HG03439 (cell line): ENCODE measurements at regions not wholly inside any gene's neighbourhood (a gene's known extent, or its start where the extent isn't known, plus 50 kb on each side); places are given as distances from the start of the nearest gene placed in this dataset.

Experiments used
- ATAC-seq: cut with Tn5 transposase; IDR thresholded peaks from one replicate; pipeline ENCODE4 v1.9.1; 2021; ENCODE audit warnings: mild to moderate bottlenecking, moderate library complexity; ENCODE audit not compliant: unreplicated experiment

GRCh38 chr6:95352064-95352795, 225.1 kb upstream of the MANEA start:
- ATAC-seq = no peak

GRCh38 chr6:95354551-95354950, 222.8 kb upstream of the MANEA start:
- no peak for ATAC-seq

- no peak for ATAC-seq
These were observed 219.8 kb upstream of the MANEA start for GRCh38 chr6:95357380-95358020.

GRCh38 chr6:95364016-95364604, 213.2 kb upstream of the MANEA start:
- peak; percentile 84 for ATAC-seq

GRCh38 chr6:95365454-95365853, 211.9 kb upstream of the MANEA start:
- no peak for ATAC-seq

- no peak for ATAC-seq
These were observed 210.9 kb upstream of the MANEA start for GRCh38 chr6:95366414-95366813.

GRCh38 chr6:95383878-95384277, 193.5 kb upstream of the MANEA start:
- no peak for ATAC-seq

- no peak for ATAC-seq
These were observed 192.3 kb upstream of the MANEA start for GRCh38 chr6:95384988-95385387.

GRCh38 chr6:95387845-95388244, 189.5 kb upstream of the MANEA start:
- no peak for ATAC-seq

- ATAC-seq = no peak
These were observed 172.6 kb upstream of the MANEA start for GRCh38 chr6:95404777-95405176.

GRCh38 chr6:95408111-95408510, 169.2 kb upstream of the MANEA start:
- no peak for ATAC-seq

- no peak for ATAC-seq
These were observed 167.2 kb upstream of the MANEA start for GRCh38 chr6:95410168-95410567.

GRCh38 chr6:95413789-95414188, 163.5 kb upstream of the MANEA start:
- ATAC-seq = no peak

GRCh38 chr6:95417856-95418255, 159.5 kb upstream of the MANEA start:
- ATAC-seq = no peak

- ATAC-seq = no peak
These were observed 156.5 kb upstream of the MANEA start for GRCh38 chr6:95420792-95421191.

GRCh38 chr6:95423331-95423730, 154.0 kb upstream of the MANEA start:
- ATAC-seq = no peak

GRCh38 chr6:95431637-95432228, 145.6 kb upstream of the MANEA start:
- peak; percentile 59 for ATAC-seq

GRCh38 chr6:95439741-95440140, 137.6 kb upstream of the MANEA start:
- ATAC-seq = no peak

GRCh38 chr6:95448208-95448607, 129.1 kb upstream of the MANEA start:
- no peak for ATAC-seq

- no peak for ATAC-seq
These were observed 107.8 kb upstream of the MANEA start for GRCh38 chr6:95469511-95469910.

GRCh38 chr6:95478941-95479340, 98.4 kb upstream of the MANEA start:
- ATAC-seq = no peak

GRCh38 chr6:95487817-95488216, 89.5 kb upstream of the MANEA start:
- ATAC-seq = no peak
